IPS DF 4.7 (cell line): ENCODE measurements at regions not wholly inside any gene's neighbourhood (a gene's known extent, or its start where the extent isn't known, plus 50 kb on each side); places are given as distances from the start of the nearest gene placed in this dataset.
"Not testable (repeated sequence)": the region's sequence is repeated elsewhere in the genome, so short reads cannot be mapped to it uniquely, and the experiment has no call there.

Experiments
- DNase-seq: peaks from one replicate; pipeline ENCODE4 v3.0.0-alpha.2; 2013; ENCODE audit warnings: low spot score; ENCODE audit errors: extremely low read depth

DNA sequence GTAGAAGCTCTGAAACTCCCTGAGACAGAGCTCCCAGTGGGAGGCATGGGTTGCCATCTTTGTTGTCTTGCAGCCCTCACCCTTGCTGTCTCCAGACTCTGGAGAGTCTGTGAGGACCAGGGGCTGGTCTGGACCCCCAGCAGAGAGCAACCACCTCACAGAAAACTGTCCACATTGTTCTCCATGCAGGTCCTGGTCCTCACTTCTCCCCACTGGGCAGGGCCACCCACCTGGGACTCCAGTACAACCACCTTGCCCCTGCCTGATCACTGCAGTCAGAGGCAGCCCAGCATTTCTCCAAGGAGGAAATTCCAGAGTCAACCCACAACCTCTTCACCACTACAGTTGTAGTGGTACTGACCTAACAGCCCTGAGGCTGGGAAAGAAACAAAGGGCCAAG, 285.6 kb upstream of the RPS23 start:
- no peak for DNase-seq

DNA sequence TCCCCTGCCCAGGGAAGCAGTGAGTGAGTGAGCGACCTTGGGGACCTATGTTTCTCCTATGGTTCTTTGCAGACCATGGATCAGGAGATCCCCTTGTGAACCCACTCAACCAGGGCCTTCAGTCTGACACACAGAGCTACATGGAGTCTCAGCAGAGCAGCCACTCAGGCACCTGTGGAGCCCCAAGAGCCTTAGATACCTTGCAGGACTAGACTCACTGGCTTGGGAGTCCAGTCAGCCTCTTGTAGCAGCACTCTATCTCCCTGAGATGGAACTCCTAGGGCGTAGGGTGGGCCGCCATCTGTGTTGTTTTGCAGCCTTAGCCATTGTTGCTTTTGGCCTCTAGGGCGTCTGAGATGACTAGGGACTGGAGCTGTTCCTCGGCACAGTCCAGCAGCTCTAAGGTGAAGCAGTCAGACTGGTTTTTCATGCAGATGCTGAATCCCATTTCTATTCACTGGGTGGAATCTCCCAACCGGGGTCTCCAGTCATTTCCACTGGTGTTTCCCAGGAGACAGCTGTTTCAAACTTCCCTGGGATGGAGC, 284.6 kb upstream of the RPS23 start:
- DNase-seq, result no peak

DNA sequence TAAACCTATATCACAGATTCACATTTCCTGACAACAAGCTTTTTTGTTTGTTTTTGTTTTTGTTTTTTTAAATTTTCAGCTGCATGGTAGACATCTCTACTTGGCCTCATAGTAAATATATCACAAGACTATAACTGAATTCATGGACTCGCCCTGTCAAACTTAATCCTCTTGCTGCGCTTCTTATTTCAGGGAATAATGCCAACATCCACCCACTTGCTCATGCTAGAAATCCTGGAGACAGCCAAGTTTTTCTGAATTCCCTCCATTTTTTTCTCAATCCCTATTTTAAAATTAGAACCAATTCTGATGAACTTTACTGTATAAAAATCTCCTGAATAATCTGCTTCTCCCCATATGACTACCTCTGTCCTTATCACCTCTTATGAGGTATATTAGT, 283.6 kb upstream of the RPS23 start:
- no peak for DNase-seq

DNA sequence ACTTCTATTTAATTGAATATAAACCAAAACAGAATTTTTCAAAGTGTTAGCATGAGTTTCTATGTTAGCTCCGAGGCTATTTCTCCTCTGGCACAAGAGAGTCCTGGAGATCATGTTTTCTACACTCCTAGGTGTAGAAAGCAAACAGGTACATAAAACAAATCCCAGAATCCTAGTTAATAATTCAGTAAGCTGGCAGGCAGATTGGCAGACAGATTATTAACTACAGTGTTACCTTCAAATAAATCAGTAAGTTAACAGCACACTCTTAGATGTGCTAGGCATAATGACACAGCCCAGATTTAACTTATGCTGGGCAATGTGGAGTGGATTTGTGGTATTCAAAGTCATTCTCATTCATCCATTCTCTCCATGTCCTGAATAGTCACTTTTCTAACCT, 282.8 kb upstream of the RPS23 start:
- DNase-seq, result no peak

DNA sequence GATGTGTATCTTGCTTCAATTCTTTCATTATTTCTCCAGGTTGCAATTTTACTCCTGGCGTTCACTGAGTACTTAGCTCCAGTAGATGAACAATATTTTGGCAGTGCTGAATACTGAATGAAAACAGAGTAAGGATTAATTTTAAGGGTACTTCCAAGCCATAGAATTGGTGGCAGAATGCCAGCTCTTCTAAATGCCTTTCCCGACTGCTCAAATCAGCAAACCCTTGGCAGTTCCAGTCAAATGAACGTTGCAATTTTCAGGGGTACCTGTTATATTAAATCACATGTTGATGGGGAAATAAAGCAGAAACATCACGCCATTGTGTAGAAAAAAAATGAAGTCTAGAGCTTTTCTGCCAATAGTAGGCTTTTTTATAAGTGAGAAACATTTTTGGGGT, 282.4 kb upstream of the RPS23 start:
- no peak for DNase-seq

DNA sequence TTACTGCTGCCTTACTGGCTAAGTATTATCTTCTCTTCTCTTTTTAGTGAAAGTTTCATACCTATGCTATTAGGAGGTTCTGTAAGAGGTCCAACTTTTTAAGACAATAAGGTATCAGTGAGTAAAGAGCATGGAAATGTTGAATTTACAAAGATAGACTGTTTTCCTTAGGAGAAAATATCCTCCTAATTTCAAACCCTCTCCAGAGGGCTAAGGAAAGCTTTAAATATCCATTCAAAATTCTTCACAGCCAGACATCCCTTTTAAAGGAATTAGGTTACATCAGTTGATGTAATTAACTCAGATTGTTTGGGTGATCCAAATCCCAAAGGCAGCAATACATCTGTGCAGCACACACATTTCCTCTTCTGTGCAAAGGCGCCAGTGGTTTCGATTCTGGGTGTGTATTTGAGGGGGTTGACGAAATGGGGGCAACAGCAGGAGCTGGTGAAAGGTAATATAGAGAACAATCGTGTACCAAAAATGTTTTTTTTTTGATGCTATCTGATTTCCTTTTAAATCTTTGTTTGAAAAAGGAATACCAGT, 273.8 kb upstream of the RPS23 start:
- no peak for DNase-seq

DNA sequence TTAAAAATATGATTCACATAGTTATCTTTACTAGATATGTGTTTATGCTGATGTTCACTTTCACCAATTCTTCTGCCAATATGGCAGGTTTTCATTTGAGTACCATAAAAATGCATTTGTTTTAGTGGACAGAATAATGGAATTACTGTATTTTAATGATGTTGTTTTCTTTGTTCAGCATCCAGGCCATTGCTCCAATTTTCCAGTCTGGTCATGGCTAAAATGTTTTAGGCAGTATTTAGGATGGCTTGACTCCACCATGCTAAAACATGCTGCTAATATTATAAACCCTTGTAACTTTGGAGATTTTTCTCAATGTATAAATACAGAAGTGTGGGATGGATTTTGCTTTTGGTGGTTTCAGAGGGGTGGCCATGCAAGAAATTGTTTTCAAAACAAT, 273.0 kb upstream of the RPS23 start:
- DNase-seq, result no peak

DNA sequence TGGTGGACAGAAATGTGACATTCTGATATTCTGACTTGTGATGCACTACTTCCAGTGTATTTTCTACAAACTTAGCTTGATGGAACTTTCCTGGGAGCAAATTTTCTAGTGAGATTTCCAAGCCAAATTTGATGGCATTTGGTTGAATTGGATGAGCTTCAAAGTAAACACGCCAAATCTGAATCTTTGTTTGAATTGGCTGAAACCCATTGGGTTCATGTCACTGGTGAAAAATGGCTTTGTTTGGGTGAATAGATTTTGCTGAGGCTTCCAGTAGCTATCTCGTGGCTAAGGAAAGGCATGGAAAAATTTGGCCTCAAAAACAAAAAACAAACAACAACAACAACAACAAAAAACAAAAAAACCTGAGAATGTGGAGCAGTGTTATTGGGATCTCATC, 271.1 kb upstream of the RPS23 start:
- no peak for DNase-seq

DNA sequence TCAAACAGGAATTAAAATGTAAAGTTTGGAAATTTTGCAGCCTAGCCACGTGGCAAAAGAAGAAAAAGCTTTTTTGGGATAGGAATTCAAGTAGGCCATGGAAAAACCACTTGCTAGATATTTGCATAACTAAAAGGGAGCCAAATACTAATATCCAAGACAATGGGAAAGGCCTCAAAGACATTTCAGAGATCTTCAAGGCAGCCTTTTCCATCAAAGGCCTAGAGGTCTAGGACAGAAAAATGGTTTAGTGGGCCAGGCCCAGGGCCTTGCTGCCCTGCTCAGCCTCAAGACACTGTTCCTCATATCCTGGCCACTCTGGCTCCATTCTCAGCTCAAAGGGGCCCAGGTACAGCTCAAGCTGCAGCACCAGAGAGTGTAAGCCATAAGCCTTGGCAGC, 265.9 kb upstream of the RPS23 start:
- no peak for DNase-seq

DNA sequence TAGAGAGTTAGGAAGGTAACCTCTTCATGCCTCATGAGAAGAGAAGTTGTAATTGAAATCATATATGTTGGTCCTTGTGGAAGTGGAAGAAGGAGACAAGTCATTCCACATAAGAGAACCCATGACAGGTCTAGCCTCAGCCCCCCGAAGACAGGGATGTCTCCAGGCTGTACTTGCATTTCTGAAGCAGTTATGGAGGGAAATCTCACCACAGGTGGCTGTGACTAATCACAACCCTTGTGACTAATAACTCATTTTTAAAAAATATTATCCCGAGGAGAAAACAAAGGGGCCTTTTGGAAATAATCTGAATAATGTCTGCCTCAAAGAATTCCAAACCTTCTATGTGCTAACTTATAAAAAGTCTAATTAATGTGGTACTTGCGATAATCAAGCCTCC, 262.1 kb upstream of the RPS23 start:
- no peak for DNase-seq

DNA sequence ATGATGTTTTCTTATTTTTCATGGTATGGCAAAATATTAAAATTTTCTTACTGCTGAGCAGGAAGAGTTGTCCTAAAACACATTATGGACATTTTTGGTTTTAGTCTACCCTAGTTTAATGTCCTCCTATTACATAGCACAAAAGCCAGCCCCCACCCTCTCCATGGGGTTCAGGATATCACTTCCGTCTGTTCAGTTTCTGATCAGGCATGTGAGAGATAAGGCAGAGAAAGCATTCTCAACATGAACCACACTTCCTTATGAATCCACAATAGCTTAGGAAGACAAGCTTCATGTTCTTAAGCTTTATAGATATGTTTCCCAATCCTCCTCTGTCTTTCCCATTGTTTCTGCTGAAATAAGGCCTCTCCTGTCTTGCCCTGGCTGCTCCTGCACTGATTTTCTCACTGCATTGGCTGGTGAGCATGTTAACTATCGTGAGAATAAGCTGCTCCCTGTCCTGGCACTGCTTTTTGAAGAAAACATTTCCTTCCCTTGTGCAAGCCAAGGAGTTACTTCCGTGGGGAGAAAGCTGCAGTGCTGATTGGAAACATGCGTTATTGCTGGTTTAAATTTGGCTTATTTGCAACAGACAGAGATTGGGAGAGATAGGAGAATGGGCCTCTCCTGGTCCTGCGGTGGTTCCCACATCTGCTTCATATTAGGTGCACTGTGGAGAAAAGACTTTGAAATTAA, 260.3 kb upstream of the RPS23 start:
- DNase-seq, result no peak

DNA sequence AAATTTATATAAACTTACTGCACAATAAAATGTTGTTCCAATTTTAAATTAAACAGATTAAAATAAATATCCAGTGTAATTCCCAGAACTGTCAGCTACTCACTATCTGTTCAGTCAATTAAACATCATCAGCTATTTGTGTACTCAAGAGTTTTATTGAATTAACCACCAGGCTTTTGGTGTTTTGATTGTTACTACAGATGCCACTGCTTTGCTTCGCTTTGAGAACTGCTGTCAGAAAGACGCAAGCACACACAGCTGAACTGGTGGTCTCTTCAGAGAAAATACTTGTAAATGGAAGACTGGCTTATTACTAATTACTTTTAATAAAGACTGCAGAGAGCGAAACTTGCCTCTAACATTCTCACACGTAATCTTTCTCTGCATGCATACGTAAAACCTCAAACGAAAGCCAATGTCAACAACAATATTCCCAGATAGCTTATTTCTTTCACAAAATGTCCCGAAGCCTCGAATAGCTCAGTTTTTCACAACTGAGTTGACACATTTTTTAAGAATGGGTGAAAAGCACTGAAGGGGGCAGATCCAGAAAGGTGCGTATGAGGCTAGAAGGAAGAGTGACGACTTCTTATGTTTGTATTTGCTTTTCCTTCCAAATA, 259.6 kb upstream of the RPS23 start:
- DNase-seq, result no peak

DNA sequence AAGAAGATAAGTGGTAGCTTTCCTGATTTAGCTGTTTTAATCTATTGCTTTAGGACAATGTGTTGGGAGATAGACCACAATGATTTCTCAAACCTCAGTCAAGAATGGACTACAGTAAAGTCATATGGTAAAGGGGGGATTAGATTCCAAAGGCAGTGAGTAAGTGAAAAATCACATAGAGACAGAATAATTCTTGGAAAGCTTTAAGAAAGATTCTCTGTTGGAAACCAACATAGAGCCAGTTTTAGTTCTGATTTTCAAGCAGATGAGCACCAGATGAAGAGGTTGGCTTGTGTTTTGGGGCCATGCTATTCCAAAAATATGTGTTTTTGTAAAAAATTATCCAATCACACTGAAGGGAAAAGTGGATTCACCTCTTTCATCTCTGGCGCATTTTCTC, 256.8 kb upstream of the RPS23 start:
- no peak for DNase-seq

DNA sequence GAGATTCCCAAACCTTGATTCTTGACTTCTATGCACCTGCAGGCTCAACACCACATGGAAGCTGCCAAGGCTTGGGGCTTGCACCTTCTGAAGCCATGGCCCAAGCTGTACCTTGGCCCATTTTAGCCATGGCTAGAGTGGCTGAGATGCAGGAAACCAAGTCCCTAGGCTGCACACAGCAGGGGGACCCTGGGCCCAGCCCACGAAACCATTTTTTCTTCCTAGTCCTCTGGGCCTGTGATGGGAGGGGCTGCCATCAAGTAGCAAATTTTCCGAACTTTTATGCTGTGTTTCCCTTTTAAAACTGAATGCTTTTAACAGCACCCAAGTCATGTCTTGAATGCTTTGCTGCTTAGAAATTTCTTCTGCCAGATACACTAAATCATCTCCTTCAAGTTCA, 253.9 kb upstream of the RPS23 start:
- DNase-seq, result not testable (repeated sequence)

DNA sequence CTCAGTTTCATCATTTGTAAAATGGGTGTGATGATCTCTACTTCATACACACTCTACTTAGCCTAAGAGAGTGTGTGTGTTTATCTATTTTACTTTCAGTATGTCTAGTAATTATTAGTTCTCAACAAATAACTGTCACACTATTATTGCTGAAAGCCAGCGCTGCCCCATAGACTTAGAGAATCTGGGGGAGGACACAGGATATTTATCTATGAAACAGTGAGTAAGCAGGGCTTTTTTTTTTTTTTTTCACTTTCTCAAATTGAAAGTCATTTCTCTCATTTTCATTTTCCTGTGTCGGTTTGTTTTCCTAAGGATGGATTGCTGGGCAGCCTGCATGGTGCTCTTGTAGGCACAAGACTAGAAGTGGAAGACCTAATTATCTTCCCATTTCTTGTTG, 248.4 kb upstream of the RPS23 start:
- DNase-seq, result no peak

DNA sequence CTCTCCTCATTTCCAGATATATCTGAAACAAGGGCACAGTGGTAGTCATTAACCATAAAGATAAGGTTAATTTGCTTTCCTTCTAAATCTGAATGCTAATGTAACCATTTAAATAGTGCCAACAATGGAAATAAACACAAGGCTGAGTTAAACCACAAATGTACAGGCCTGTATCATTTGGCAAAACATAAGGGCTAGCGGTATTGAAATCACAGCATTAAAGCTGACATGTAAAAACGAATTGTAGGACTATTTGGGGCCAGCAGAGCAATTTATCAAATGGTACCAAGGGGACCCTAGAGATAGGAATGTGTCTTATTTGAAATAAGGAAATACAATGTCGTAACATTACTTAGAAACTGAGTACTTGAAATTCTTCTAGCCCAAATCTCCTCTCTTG, 247.5 kb upstream of the RPS23 start:
- no peak for DNase-seq

DNA sequence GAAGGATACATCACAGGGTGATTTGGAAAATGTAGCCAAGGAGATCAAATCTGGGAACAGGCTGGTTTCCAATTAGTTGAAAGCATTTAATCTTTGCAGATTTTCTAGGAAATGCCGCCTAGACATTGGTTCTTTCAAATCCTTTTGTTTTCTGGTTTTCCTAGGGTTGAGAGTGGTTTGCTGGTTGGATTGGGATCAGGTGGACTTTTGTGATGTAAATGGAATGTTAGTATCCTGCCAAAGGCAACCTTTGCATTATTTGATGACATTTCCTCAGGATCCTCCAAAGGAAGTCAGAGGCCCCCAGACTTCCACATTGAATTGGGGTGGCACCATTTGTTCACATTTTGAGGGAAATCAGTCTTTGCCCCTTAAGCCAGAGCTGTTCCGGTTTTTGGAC, 245.5 kb upstream of the RPS23 start:
- no peak for DNase-seq

DNA sequence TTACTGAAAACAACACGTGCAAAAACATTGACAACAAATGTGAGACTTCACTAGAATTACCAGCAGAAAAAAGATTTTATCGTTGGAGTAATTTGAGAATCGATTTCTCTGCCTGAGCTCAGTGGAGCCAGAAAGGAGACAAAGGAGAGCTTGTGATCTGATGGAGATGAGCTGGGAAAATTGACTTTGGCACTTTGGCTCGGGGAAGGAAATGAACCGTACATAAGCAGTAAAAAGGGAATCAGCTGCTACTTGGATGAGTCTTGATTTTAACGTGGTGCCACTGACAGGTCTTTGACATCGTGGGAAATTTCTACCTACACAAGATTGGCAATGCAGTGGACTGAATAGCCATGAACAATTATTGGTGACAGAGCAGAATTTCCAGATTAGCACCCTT, 244.7 kb upstream of the RPS23 start:
- DNase-seq, result no peak

DNA sequence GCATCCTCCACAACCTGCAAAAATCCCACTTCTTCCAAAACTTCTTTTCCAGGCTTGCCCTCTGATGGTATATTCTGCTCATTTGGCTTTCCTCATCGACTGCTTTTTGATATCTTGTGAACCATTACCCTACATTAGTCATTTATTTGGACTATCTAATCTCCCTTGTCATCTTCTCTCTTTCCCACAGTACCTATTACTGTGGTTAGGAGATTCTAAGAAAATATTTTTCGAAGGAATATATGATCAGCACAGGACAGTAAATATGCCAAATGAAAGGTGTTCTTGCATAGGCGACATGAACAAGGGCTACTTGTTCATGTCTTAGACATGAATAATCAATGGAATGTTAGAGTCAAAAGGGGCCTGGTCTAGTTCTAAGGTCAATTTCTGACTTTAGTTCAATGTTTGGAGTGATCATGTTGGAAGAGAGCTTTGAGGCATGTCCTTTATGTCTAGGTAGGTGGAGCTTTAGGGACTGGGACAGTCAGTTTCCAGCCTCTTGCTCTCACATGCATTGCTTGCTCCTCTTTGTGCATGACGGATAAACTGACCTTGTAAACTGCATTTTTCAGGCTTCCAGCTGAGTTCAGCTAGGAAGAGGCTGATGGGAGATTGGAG, 243.4 kb upstream of the RPS23 start:
- no peak for DNase-seq

DNA sequence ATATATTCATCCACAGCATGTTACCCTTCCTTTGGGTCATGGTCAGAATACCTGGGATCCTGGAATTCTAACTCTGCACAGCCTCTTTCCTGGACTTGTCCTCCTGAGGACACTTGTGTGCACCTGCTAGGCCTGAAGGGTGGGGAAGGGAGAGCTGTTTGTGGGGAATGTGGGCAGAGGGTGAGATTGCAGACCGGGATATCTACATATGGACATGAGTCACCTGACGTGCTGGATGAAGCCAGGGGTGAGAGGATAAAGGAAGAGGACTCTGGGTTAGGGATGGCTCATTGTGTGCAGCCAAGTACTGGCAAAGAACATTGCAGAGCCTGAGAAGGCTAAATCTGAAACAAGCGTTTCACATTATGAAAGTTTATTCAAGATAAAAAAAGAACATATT, 241.4 kb upstream of the RPS23 start:
- DNase-seq, result no peak

DNA sequence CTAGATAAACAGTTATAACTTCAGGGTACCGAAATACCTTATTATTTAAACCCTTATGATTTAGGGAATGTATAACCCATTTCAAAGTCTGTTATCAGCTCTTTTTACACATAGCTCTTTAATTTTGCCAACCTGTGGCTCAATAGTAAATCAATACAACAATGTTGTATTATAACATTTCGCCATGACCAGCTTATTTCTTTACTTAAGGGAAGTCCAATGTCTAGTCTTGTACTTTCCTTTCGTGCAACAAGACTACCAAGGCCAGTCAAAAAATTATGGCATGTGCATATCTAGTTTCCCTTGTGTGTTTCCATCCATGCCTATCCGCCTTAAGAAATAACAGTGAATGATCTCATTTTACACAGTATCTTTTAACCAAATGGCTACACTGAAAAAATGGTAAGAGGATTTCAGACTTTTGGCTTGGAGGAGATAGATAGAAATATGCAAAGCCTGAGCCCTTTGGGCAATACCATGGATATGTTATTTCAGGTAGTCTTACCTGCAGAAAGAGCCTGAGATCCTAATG, 239.5 kb upstream of the RPS23 start:
- no peak for DNase-seq

DNA sequence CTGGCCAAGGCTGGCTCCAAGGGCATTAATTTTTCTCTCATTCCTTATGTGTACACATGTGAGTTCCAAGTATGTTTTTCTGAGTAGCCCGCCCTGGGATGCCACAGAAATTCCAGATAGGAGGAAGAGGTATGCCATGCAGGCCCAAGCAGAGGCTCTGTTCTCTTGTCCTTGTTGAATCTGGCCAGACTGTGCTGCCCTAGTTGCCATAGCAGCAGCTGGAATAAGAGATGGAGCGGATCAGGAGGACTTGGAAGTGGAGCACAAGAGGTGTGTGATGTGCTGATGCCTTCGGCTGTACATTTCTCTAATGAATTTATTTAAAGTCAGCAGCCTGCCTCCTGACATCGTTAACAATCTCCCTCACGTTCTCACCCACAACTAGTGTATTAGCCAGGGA, 235.6 kb upstream of the RPS23 start:
- DNase-seq, result no peak
